ENCODE measurements at regions not wholly inside any gene's neighbourhood (a gene's known extent, or its start where the extent isn't known, plus 50 kb on each side); places are given as distances from the start of the nearest gene placed in this dataset.

DNA sequence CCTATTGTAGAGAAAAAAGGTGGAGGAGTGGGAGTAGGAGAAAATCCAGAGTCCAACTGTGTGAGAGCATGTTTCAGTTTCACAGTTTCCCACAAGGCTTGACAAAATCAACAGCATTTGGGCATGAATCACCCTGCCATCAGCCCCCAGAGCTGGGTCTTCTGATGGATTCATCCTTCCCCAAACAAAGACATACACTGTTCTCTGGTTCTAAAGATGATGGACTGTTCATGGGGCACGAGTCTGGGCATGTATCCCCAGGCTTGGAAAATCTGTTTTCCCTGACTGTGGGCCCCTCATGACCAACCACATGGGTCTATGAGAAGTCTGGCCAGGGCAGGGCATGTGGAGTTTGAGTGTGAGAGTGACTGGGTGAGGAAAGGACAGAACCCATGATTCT, 210.4 kb upstream of the IRX5 start:
- DNase-seq = no peak

GRCh38 chr16:54719624-54720023, 211.0 kb upstream of the IRX5 start:
- DNase-seq = no peak

DNA sequence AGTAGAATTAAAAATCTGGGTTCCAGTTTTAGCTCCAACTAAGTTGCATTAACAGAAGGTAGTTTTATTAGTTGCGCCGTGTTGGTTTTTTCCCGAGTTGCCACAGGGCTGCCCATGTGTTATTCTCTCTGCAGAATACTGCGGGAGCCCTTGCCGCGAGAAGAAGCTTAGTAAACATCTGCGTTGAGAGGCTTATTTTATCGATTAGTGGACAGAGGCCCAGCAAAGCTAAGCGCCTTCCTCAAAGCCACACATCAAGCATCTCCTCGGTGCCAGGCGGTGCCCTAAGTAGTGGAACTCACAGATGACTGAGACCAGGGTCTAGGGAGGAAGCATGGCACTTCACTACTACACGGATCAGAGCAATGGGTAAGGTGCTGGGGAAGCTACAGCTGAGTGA, 212.3 kb upstream of the IRX5 start:
- no peak for DNase-seq

- no peak for DNase-seq
Observed at GRCh38 chr16:54715011-54715410, 215.7 kb upstream of the IRX5 start.

GRCh38 chr16:54712866-54713265, 217.8 kb upstream of the IRX5 start:
- DNase-seq = no peak

DNA sequence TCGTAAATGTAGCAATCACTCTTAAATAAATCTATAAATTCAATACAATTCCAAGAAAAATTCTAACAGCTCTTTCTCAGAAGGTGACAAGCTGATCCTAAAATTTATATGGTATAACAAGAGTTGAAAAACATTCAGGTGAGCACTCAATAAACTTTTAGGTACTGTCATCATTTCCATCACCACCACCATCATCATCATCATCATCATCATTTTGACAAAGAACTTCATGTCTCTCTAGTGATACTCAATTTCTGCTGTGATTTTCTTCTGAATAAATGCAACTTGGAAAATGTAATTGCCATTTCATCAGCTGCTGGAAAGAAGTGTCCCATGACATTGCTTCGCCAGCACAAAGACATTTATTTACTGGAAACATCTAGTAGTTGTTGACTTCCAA, 222.9 kb upstream of the IRX5 start:
- no peak for DNase-seq

DNA sequence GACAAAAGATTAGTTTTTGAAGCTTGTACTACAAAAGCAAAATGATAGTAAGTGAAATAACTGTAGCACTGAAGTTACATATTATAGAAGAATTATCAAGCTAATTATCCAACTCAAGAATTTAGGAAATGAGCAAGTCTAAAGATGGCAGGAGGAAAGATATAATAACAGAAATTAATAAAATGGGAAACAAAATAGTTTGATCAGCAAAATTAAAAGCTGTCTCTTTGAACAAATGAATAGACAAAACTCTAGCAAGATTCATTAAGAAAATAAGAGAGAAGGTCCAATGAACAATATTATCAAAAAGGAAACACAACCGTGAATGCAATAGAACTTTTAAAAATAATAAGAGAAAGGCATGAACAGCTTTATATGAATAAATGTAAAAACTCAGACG, 224.3 kb upstream of the IRX5 start:
- no peak for DNase-seq

DNA sequence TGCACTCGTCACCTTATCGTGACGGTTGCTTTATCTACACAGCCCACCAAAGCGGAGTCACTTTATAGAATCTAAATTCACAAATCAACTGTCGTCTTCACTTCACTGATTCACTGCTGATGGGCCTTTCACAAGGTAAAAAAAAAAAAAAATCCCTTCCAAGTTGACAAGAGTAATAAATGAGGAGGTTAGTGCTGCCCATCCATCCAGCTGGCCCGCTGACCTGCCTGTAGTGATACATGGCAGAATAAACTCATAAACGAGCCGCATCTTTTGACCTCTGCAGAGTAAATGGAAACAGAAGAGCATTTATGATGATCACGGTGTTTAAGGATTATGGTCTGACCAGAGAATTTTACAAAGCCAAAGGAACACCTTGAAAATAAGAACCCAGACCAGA, 227.3 kb upstream of the IRX5 start:
- no peak for DNase-seq

- DNase-seq = no peak
Observed at GRCh38 chr16:54699656-54700055, 231.0 kb upstream of the IRX5 start.

DNA sequence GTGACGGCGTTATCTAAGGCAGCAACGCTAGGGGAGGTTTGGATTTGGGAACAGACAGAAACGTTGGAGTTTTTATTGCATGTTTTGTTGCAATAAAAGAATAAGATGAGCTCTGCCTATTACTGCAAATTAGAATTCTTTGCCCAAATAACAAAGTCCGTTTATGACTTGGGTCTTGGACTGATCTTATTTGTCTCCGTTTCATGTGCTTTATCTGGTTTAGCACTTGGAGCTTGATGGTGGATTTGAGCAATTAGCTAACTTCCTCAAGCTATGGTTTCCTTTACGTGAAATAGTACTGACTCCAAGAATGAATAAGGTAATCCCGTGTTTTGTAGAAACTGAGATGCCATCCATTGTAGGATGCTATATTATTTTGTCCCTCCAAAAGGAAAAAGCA, 233.0 kb upstream of the IRX5 start:
- no peak for DNase-seq

- DNase-seq = no peak
Observed at GRCh38 chr16:54696970-54697369, 233.7 kb upstream of the IRX5 start.

DNA sequence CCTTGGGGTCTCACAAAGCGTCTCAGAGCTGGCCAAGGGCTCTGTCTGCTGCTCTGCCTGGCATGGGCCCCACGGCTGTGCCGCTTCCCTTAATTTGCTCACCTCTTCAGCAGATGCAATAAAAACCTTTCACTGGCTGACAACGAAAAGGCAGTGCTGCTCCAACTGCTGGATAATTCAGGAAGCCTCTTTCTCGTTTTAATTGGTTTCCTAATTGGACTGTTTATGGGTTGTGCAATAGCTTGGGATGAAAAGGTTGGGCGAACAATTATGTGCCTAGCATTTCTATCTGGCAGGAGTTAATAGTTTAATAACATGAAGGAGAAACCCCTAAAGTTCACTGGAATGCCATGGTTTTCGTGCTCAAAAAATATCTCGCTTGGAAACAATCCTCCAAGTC, 234.1 kb upstream of the IRX5 start:
- DNase-seq = no peak

DNA sequence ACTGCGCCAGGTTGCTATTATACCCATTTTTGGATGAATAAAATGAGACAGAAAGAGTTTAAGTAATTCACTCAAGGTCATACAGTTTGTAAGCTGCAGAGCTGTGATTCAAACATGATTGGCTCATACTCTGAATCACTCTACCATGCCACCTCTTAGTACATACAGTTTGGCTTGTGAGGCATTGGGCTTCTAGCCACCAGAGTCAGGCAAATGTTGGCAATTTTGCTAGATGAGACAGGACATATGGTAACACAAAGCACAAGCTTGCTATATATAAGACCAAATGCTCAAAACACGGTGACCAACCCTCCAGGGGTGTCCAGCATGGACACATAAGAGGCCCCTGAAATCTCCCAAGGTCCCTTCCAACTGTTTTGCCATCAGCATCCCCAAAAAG, 236.0 kb upstream of the IRX5 start:
- DNase-seq = no peak

- DNase-seq = no peak
Observed at GRCh38 chr16:54693864-54694263, 236.8 kb upstream of the IRX5 start.

- no peak for DNase-seq
Observed at GRCh38 chr16:54690710-54691109, 240.0 kb upstream of the IRX5 start.

GRCh38 chr16:54690306-54690705, 240.4 kb upstream of the IRX5 start:
- no peak for DNase-seq

DNA sequence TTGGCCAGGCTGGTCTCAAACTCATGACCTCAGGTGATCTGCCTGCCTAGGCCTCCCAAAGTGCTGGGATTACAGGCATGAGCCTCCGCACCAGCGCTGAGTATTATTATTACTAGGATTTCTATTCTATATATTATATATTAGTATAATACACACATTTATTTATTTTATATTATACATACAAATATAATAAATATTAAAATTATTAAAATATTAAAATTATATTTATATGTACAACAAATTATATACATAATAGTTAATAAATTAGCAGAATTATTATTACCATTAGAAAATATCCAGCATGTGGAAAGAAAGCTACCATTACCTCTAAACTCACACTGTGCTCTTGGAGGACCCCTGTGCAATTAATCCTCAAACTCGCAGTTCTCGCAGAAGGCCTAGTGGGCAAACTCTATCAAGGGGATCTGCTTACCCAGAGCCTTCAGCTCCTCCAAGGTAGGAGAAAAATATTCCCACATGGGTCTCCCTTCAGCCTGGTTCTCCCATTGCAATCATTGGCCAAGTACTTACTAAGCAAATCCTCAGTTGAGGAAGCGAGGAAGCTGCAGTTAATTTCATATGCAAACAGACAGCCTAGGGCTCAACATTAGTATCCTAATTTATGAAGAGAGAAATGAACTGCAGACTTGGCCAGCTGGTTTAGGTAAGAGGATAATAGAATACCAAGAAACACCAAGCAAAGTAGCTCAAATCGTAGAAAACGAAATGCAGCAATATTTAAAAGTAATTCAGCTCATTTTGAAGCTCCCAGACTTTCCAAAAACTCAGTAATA, 241.4 kb upstream of the IRX5 start:
- DNase-seq = no peak

GRCh38 chr16:54688339-54688738, 242.3 kb upstream of the IRX5 start:
- DNase-seq = no peak

DNA sequence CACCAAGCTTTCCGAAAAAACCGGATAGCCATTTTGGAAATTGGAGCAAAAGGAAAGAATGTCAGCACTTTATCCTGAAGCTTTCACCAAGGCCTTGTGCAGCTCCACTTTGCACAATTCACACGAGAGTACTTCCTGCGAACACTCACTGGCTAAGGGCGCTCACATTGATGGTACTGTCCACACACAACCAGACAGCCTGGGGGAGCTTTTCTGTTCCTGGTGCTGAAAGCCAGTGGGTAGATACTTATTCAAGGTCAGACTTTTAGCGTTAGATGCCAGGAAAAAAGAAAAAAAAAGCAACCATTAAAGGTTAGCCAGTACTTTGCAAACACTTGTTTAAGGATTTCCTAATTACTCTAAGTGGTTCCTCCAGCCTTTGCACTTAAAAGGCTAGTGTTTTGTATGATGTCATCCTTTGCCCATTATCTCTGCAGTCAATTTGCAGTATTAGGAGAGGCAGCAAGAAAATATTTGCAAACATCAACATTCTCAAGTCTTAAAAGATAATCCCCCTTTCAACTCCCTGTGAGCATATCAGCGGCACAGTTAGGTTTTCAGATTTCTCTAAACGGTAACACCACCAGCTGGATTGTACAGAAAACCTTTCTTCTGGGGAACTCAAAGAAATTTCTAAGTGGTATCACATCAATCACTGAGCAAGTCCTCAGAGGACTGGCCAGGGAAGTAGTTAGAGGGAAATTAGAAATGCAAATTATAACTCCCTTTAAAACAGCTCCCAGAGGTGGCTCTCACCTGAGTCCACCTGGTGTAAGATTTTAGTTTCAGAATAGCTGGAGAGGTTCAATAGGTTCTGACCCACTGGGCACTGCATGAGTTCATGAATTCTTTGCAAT, 243.4 kb upstream of the IRX5 start:
- no peak for DNase-seq

DNA sequence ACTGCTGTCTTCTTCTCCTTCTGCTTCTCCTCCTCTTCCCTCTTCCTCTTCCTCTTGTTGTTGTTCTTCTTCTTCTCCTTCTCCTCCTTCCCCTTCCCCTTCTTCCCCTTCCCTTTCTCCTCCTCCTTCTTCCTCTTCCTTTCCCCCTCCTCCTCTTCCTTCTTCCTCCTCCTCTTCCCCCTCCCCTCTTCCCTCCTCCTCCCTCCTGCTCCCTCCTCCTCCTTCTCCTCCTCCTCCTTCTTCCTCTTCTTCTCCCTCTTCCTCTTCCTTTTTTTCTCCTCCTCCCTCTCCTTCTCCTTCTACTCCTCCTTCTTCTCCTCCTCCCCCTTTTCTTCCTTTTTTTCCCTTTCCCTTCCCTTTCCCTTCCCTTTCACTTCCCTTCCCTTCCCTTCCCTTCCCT, 245.0 kb upstream of the IRX5 start:
- no peak for DNase-seq

DNA sequence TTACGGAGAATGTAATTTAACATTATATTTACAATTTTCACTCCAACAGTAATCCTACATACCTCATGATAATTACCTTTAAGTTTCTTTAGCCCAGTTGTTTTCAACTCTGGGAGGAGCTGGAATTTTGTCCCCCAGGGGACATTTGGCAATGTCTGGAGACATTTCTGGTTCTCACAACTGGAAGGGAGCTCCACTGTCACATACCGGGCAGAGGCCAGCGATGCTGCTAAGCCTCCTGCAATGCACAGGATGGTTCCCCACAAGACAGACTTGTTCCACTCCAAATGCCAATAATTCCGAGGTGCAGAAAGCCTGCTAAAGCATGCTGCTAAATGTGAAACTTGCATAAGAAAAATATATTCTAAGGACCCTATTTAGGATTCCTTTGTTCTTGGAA, 251.1 kb upstream of the IRX5 start:
- no peak for DNase-seq

DNA sequence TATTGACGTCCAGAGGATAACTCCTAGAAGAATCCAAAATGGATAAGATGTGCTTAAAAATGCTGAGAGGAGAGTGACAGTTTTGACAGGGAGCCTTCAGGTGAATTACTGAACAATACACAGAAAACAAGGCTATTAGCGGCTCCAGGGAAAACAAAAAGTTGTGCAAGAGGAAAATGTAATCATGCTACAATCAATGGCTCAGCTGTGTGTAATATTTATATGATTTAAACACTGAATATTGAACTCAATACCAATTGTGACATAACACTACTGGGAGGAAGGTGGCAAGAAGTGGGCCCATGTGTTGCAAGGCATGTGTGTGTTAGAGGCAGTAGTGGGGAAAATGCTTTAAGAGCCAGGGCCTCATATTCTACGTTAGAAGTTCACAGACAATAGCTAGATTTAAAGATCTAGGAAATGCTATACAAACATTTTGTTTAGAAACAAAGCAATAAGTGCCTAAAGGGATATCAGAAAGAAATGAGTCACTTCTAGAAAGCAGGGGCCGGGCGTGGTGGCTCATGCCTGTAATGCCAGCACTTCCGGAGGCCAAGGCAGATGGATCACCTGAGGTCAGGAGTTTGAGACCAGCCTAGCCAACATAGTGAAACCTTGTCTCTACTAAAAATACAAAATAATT, 253.2 kb upstream of the IRX5 start:
- no peak for DNase-seq

- no peak for DNase-seq
Observed at GRCh38 chr16:54673313-54673712, 257.4 kb upstream of the IRX5 start.

DNA sequence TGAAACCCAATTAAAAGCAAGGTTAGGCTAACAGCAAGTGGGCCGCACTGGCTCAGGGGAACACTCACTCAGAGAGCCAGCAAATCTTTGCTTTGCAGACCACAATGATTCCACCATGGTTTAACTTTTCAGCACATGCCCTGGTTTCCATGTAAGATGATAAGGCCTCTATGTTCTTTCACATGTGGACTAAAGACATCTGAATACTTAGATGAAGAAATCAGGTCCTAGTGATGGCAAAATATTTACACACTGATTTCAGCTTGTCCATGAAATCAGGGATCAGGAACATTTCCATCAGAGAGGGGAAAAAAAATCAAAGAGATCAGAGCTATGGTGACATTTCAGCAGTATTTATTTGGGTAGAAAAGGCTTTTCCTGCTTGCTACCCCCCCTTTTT, 258.2 kb upstream of the IRX5 start:
- DNase-seq = no peak
